ENCODE measurements at regions not wholly inside any gene's neighbourhood (a gene's known extent, or its start where the extent isn't known, plus 50 kb on each side); places are given as distances from the start of the nearest gene placed in this dataset.

GRCh38 chr1:63068626-63069025 lies 253.7 kb upstream of the FOXD3 start:
- Mint-ChIP-seq H3K27me3 (peaks cover 28% of the 10 kb centered on the region), H3K4me1 (no peaks in the 10 kb centered on the region), H3K4me3 (no peak overlapping the region), H3K9me3 (ENCODE audit: insufficient read depth) (no peaks in the 10 kb centered on the region), H3K27ac (no peak overlapping the region)
- CTCF ChIA-PET, result no interaction called here
- Histone ChIP-seq H3K27me3 (replicated peaks in 1 of 4; ENCODE audit: control extremely low read depth in 1 of 4, control insufficient read depth in 3 of 4, insufficient read depth in 4 of 4, low read length in 3 of 4) (peaks cover 0 to 5% (median 4%) of the 10 kb centered on the region in 4 experiments), H3K79me2 (ENCODE audit: control insufficient read depth, insufficient read depth, low read length) (no peaks in the 10 kb centered on the region), H3K4me3 (ENCODE audit: control extremely low read depth in 1 of 5, extremely low read depth in 1 of 5, insufficient read depth in 1 of 5, low read depth in 2 of 5, low read length in 4 of 5) (no peak overlapping the region), H4K20me1 (ENCODE audit: control insufficient read depth, insufficient read depth, low read length, poor library complexity, severe bottlenecking) (no peaks in the 10 kb centered on the region), H3K27ac (ENCODE audit: low read length in 2 of 2) (no peak overlapping the region), H3K4me1 (ENCODE audit: control insufficient read depth in 2 of 2, insufficient read depth in 2 of 2, low read length in 2 of 2) (no peaks in the 10 kb centered on the region), H3K4me2 (replicated peaks; ENCODE audit: low read depth, low read length, poor library complexity, severe bottlenecking) (no peak overlapping the region), H3K36me3 (replicated peaks in 1 of 2; ENCODE audit: control extremely low read depth in 1 of 2, control insufficient read depth in 1 of 2, extremely low read depth in 1 of 2, insufficient read depth in 2 of 2, low read length in 1 of 2) (no peaks in the 10 kb centered on the region), H3K9me3 (ENCODE audit: control extremely low read depth in 1 of 3, control insufficient read depth in 2 of 3, insufficient read depth in 1 of 3, low read length in 2 of 3) (no peaks in the 10 kb centered on the region), H2AFZ (ENCODE audit: insufficient read depth, low read depth, low read length, poor library complexity, severe bottlenecking) (no peak overlapping the region), H3K9ac (ENCODE audit: low read length) (no peak overlapping the region)
- no peak for ATAC-seq (ENCODE audit: low read depth)
- DNase-seq, result no peak
- TF ChIP-seq CTCF (IDR thresholded peaks at IDR 0.05) (no peak), EZH2 (IDR thresholded peaks at IDR 0.05; ENCODE audit: borderline replicate concordance, insufficient read depth, low read depth, low read length, poor library complexity, severe bottlenecking) (no peak)
- POLR2A ChIA-PET, result no interaction called here
- intact Hi-C loops (cut with micrococcal nuclease), result no loop called here
- WGBS (ENCODE audit: insufficient coverage), result 80% methylated on average over 1 of the region's 7 CpGs

GRCh38 chr1:63069214-63069613 lies 253.2 kb upstream of the FOXD3 start:
- Histone ChIP-seq H3K4me3 (ENCODE audit: control extremely low read depth in 1 of 5, extremely low read depth in 1 of 5, insufficient read depth in 1 of 5, low read depth in 2 of 5, low read length in 4 of 5) (no peak overlapping the region), H3K4me2 (replicated peaks; ENCODE audit: low read depth, low read length, poor library complexity, severe bottlenecking) (no peak overlapping the region)

More at GRCh38 chr1:63069214-63069613, 253.2 kb upstream of the FOXD3 start:
- ChIA-PET CTCF (no interaction called here), POLR2A (no interaction called here)
- no peak overlapping the region for H3K4me3 Mint-ChIP-seq
- peaks cover 0 to 8% (median 4%) of the 10 kb centered on the region in 4 experiments for H3K27me3 ChIP-seq (replicated peaks in 1 of 4; ENCODE audit: control extremely low read depth in 1 of 4, control insufficient read depth in 3 of 4, insufficient read depth in 4 of 4, low read length in 3 of 4)
- DNase-seq, result no peak
- H3K9me3 Mint-ChIP-seq (ENCODE audit: insufficient read depth), result no peaks in the 10 kb centered on the region
- TF ChIP-seq EZH2 (IDR thresholded peaks at IDR 0.05; ENCODE audit: borderline replicate concordance, insufficient read depth, low read depth, low read length, poor library complexity, severe bottlenecking) (no peak), CTCF (IDR thresholded peaks at IDR 0.05) (no peak)
- H3K4me1 ChIP-seq (ENCODE audit: control insufficient read depth in 2 of 2, insufficient read depth in 2 of 2, low read length in 2 of 2), result no peaks in the 10 kb centered on the region
- no peak overlapping the region for H3K27ac ChIP-seq (ENCODE audit: low read length in 2 of 2)
- no peak overlapping the region for H3K9ac ChIP-seq (ENCODE audit: low read length)
- peaks cover 0 to under 1% (median 0%) of the 10 kb centered on the region in 3 donors for H3K9me3 ChIP-seq (ENCODE audit: control extremely low read depth in 1 of 3, control insufficient read depth in 2 of 3, insufficient read depth in 1 of 3, low read length in 2 of 3)
- H2AFZ ChIP-seq (ENCODE audit: insufficient read depth, low read depth, low read length, poor library complexity, severe bottlenecking), result no peak overlapping the region
- no peaks in the 10 kb centered on the region for H3K79me2 ChIP-seq (ENCODE audit: control insufficient read depth, insufficient read depth, low read length)
- no peaks in the 10 kb centered on the region for H4K20me1 ChIP-seq (ENCODE audit: control insufficient read depth, insufficient read depth, low read length, poor library complexity, severe bottlenecking)
- H3K27ac Mint-ChIP-seq, result no peak overlapping the region
- H3K27me3 Mint-ChIP-seq, result peaks cover 26% of the 10 kb centered on the region
- intact Hi-C loops (cut with micrococcal nuclease), result no loop called here
- ATAC-seq (ENCODE audit: low read depth), result no peak
- H3K4me1 Mint-ChIP-seq, result no peaks in the 10 kb centered on the region
- no CpG with 5 or more reads among the region's 6 CpGs for WGBS (ENCODE audit: insufficient coverage)
- no peaks in the 10 kb centered on the region for H3K36me3 ChIP-seq (replicated peaks in 1 of 2; ENCODE audit: control extremely low read depth in 1 of 2, control insufficient read depth in 1 of 2, extremely low read depth in 1 of 2, insufficient read depth in 2 of 2, low read length in 1 of 2)

Measured in B cell (primary cell).